ENCODE measurements at regions not wholly inside any gene's neighbourhood (a gene's known extent, or its start where the extent isn't known, plus 50 kb on each side); places are given as distances from the start of the nearest gene placed in this dataset.

DNA sequence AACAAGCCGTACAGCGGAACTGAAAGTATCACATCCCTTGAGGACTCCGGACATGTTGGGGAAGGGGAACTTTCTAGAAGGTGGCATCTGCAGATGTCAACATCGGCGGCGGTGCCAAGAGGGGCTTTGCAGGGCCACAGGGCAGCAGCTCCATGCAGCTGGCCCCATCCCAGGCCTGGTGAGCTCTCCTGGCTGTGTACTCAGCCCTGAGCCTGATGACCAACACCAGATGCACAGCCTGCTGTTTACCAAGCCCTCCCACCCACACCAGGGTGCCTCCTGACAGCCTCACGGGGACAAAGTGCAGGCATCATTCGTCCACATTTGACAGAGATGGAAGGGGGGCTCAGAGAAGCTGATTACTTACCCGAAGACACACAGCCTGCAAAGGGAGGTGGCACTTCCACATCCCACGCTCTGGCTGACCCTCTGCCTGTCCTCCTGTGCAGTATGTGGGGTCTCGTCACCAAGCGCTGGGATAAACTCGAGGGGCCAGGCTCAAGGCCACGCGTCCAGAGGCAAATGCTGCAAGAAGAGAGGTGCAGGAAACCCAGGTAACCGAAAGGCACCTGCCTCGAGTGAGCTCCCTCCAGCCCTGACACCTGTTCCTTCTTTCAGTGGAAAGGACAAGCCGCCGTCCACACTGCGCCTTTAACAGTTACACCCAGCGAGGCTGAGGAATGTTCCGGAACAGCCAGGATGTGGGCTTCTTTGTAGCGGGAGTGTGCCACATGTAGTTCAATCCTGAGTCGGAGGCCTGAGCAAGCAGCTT is 69.0 kb upstream of the ASAP2 start:
- DNase-seq (ENCODE audit: low read depth in 2 of 2) = no peak

- DNase-seq (ENCODE audit: low read depth in 2 of 2) = no peak
Measured at GRCh38 chr2:9135822-9136558, 70.6 kb upstream of the ASAP2 start.

DNA sequence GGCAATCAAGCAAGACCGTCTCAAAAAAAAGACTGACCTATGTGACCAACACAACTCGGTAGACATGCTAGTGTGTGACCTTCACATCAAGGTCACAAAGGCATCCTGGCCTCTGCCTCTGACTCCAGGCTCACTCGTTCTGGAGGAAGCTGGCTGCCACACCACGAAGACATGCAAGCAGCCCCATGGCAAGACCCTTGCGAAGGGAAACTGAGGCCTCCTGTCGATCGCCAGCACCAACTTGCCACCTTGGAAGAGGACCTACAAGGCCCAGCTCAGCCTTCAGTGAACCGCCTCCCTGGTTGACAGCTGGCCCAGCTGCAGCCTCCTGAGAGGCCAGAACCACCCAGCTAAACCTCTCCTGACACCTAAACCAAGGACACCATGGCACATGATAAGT is 79.3 kb upstream of the ASAP2 start:
- DNase-seq (ENCODE audit: low read depth in 2 of 2) = no peak

GRCh38 chr2:9126540-9126939 is 80.1 kb upstream of the ASAP2 start:
- no peak for DNase-seq (ENCODE audit: low read depth in 2 of 2)

DNA sequence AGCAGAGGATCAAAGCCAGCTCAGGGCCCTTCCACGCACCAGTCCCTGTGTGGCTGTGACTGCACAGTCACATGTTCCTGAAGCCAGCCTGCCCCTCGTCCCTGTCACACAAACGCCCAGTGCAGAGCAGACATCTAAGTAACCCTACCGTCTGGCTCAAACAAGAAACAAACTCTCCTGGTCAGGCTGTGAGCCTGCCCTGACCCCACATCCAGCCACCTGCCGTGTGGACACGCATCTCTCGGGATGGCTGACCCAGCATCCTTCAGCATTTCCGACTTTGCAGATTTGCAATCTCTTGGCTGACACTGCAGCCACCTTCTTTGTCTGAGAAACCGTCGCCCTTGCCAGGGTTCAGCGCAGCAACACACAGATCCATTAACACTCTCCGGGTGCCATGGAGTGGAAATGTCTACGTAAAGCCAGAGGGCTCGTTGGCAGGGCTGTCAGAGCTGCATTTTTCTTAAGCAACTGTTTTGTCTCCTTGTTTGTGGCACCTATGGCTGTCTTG is 82.3 kb upstream of the ASAP2 start:
- DNase-seq (ENCODE audit: low read depth in 2 of 2) = no peak

DNA sequence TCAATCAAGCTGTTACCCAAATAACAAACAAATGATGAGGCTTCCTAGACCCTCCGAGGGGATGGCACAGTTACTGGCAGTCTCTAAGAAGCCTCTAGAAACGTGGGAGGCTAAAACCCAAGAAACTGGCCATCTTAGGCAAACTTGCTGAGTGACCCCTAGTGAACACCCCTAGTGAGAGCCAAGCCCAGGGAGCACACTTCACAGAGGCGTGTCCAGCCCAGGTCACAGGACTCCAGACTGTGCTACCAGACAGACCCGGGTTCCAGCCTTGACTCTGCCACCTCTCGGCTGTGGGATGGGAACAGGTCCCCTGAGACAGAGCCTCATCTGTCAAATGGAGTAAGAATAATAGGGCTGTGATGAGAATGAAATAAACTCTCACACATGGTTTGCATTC is 83.5 kb upstream of the ASAP2 start:
- DNase-seq (ENCODE audit: low read depth in 2 of 2) = no peak

- no peak for DNase-seq (ENCODE audit: low read depth in 2 of 2)
Measured at GRCh38 chr2:9122367-9122766, 84.2 kb upstream of the ASAP2 start.

DNA sequence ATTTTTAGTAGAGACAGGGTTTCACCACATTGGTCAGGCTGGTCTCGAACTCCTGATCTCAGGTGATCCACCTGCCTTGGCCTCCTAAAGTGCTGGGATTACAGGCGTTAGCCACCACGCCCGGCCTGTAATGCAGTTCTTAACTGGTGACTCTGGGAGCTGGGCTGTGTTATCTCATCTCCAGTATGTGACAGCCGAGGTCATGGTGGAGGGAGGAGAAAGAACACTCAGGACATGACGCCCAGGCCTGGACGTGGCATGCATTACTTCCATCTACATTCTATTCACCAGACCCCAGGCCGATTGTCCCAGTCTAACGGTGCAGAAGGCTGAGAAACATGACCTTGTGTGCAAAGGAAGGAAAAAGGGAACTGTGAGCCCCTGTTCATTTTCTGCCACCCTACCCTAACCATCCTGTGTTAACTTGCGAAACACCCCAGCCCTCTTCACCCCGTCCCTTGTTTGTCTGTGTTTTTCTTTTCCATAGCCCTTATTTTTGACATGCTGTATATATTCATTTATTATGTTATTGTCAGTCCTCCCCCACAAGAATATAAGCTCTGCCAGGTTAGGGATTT is 88.1 kb upstream of the ASAP2 start:
- no peak for DNase-seq (ENCODE audit: low read depth in 2 of 2)

- DNase-seq (ENCODE audit: low read depth in 2 of 2) = no peak
Measured at GRCh38 chr2:9115229-9115628, 91.4 kb upstream of the ASAP2 start.

DNA sequence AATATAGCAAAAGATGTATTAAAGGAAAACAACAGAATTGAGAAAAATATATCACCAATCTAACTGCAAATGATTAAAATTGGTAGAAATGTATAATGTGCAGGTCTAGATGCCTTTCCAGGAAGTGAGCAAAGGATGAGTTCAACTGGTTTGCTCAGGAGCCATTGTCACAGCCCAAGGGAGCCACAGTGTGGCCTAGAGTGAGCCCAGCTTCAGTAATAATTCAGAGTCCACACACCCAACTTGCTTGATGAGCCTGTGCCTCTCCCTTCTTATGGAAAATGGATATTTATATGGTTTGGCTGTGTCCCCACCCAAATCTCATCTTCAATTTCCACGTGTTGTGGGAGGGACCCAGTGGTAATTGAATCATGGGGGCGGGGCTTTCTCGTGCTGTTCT is 92.2 kb upstream of the ASAP2 start:
- no peak for DNase-seq (ENCODE audit: low read depth in 2 of 2)

GRCh38 chr2:9113916-9114315 is 92.7 kb upstream of the ASAP2 start:
- DNase-seq (ENCODE audit: low read depth in 2 of 2) = no peak

DNA sequence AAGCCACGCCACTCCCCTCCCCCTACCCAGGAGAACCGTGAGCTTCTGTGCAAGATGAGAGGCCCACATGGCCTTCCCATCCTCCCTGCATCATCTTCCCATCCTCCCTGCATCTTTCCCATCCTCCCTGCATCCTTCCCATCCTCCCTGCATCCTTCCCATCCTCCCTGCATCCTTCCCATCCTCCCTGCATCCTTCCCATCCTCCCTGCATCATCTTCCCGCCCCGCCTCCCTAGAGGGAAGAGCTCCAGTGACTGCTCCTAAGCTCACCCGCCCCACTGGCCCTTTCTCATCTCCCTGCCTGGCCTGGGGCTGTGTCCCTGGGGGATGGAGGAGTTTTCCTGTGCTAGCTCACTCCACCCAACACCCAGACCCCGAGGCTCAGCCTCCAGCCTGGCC is 93.3 kb upstream of the ASAP2 start:
- DNase-seq (ENCODE audit: low read depth in 2 of 2) = no peak

DNA sequence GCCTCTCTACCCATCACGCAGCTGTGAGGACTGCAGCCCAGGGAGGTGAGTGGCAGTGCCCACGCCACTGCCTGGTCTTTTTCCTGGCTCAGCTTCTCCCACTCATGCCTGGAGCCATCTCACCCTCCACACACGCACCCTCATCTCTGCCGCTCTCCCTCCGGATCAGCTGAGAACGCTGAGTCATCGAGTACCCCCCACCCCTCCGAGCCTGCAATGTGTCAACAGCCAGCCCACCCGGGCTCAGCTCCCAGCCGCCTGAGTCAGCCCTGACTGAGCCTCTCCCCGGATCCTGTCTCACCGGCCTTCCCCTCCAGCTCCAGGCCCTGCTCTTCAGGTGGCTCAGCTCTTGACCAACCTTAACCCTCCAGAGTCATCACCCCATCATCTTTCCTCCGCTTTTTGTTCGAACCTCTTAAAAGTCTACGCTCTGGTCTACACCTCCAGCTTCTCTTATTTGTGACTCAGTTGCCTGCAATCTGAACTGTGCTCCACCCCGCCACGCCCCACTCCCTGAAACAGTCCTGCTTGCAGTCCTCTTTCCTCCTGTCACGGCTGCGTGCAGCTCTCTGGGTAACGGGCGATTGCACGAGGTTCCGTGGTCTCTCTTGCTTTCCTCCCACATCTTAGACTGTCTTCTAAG is 94.4 kb upstream of the ASAP2 start:
- DNase-seq (ENCODE audit: low read depth in 2 of 2) = no peak

DNA sequence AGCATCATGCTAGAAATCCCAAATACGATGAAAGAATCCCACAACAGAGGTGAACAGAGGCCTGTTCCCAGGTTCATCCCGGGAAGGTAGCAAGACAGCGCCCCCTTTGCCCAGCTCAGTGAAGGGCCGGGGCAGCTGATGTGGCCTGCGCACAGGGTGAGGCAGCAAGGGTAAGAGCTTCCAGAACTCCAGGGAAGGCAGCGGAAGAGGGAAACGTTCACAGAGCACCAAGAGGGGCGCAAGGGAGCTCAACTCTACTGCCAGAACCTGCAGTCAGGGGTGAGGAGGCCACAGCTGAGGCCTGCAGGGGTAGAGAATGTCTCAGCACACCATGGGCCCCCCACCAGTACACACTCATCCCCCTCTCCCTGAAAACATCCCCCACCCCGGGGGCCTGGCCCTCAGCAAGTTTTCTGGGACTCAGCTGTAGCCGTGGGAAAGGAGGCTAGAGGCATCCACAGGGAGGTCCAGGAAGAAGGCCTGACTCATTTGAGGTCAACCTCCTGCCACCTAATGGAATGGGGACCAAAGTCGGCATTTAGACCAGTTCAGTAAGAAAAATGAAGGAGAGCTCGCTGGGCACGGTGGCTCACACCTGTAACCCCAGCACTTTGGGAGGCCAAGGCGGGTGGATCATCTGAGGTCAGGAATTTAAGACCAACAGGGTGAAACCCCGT is 95.6 kb upstream of the ASAP2 start:
- no peak for DNase-seq (ENCODE audit: low read depth in 2 of 2)

- no peak for DNase-seq (ENCODE audit: low read depth in 2 of 2)
Measured at GRCh38 chr2:9110346-9110884, 96.2 kb upstream of the ASAP2 start.

DNA sequence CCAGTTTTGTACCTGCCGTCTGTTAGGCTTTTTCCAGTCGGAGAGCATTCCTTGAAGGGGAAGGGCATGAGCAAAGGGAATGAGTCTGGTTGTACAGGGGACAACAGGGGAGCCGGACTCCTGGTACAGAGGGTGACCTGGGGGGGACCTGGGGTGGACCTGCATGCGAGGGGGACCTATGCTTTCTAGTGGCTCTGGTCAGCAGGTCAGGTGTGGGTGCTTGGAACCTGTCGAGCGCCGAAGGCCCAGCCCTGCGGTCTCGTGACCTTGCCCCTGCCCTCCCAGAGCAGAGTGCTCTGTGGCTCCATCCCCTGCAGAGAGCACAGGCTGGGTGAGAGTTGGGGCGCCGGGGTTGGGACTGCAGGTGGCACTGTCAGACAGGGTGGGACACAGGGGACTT is 96.7 kb upstream of the ASAP2 start:
- no peak for DNase-seq (ENCODE audit: low read depth in 2 of 2)

DNA sequence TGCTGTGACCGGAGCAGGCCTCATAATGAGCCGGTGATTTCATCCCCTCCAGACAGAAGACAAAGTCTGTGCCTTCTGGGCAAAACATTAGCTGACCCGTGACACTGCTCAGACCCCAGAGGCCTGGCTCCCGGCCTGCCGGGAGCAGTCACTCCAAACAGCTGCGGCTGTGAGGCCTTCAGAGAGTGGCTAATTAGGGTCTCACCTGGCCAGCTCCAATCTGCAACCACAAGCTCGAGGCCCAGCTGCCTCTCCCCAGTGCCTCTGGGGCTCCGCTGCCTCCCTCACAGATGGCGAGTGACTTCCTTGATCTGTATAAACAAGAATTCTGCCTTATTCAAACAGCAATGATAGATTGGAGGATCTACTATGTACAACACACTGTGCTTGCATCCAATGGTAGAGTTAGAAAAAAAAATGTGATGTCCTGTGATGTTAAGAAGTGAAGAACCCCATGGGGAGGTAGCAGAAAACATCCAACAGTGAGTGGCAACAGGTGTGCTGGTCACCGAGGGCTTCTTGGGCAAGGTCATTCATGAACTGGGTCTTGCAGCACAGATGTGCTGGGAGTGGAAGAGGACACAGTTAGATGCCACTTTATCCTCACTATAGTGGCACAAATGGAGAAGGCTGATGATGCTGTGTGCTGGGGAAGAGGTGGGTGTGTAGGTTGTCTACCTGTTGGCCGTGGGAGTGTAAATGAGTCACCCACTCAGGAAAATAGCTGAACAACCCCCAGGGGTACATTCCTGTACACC is 98.2 kb upstream of the ASAP2 start:
- no peak for DNase-seq (ENCODE audit: low read depth in 2 of 2)

DNA sequence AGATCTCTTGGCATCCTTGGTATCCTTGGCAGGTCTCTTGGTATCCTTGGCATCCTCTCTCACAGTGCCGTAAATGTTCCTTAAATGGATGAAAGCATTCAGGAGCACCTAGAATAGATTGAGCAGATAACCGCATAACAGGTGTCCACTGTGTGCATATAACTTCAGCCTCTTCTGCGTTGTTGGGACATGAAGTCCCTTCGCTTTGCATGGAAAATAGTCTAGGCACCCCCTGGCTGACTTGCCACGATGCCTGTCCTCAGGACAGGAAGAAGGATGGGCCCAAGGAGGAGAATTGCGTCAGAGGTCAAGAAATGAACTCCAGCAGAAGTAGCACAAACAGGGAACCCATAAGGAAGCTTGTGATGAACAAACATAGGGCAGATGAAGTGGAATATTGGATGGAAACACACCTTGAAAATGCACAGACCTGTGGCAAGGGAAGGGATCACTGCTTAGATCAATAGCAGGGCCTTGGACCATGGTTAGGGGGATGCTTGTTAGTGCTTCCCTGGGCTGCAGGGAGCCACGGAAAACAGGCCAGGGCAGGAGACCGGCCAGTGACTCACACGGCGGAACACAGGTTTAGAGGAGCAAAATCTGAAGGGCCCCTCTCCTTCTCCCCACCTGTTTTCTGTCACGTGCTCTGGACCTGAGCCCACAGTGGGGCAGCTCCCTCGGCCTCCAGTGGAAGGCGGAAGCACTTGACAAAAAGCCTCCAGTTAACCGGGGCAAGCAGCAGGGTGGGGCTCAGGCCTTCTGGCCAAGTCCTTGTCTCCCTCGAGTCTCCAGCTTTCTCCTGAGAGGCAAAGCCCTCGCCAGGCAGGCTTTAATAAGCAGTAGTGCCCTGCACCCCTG is 99.2 kb upstream of the ASAP2 start:
- DNase-seq (ENCODE audit: low read depth in 2 of 2) = no peak

DNA sequence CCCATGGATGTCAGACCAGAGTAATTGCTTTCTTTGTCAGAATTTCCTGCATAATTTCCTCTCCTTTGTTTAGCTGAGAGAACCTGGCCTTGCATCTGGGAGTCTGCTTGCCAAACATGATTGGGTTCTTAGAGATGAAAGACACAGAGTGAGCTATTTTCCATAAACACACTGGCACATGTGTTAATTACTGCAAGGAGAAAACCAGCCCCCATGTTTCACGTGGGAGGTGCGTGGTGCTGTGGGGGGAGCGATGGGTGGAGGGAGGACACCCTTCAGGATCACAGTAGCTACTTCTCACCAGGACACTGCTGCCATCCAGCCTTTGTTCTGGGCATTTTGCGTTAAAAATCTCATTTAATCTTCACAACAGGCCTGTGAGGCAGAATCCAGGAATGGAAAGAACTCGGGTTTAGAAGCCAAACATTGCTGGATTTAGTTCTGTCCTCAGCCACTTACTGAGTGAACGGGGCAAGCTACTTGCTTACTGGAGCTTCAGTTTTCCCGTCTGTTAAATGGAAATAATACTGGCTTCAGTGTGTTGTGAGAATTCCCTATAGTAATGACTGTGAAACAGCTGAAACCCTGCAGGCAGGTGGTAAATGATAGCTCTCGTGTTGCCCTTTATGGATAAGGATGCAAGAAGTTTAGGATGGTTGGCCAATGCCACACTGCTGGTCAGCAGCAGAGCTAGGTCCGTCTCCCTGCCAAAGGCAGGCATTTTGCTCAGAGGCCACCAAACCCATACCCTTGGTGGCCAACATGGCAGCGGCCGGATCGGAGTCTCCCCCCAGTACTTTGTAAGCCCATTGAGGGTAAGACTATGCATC is 100.1 kb upstream of the ASAP2 start:
- no peak for DNase-seq (ENCODE audit: low read depth in 2 of 2)
